ENCODE measurements at regions not wholly inside any gene's neighbourhood (a gene's known extent, or its start where the extent isn't known, plus 50 kb on each side); places are given as distances from the start of the nearest gene placed in this dataset.

DNA sequence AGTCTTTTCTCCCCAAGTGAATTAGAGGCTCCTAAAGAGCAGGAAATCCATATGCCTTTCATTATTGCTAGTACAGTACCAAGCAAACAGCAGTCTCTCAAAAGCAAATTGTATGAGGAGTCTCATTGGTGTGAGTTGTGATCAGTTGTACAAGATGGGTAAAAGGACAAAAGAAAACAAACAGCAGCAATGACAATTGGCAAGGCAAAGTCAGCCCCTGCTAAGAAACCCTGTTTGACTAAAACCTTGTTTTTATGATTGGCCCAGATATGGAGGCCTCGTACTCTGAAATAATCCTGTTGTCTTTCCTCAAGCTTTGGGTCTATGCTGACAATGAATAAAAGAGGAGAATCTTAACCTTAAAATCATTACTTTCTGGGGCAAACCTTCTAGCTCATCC is 69.8 kb downstream of the FOXD1 start:
- TF ChIP-seq, protein P1, sequence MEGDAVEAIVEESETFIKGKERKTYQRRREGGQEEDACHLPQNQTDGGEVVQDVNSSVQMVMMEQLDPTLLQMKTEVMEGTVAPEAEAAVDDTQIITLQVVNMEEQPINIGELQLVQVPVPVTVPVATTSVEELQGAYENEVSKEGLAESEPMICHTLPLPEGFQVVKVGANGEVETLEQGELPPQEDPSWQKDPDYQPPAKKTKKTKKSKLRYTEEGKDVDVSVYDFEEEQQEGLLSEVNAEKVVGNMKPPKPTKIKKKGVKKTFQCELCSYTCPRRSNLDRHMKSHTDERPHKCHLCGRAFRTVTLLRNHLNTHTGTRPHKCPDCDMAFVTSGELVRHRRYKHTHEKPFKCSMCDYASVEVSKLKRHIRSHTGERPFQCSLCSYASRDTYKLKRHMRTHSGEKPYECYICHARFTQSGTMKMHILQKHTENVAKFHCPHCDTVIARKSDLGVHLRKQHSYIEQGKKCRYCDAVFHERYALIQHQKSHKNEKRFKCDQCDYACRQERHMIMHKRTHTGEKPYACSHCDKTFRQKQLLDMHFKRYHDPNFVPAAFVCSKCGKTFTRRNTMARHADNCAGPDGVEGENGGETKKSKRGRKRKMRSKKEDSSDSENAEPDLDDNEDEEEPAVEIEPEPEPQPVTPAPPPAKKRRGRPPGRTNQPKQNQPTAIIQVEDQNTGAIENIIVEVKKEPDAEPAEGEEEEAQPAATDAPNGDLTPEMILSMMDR (conservative IDR thresholded peaks at IDR 0.05; ENCODE audit: low read depth, low read length) = no peak
- TF ChIP-seq RCOR1 (IDR thresholded peaks at IDR 0.05; ENCODE audit: insufficient replicate concordance, low read length) = no peak
- TF ChIP-seq FOS (IDR thresholded peaks at IDR 0.05; ENCODE audit: low read depth, low read length) = no peak
- TF ChIP-seq MAZ (IDR thresholded peaks at IDR 0.05; ENCODE audit: borderline replicate concordance, low read depth, low read length) = no peak
- no peak for TF ChIP-seq POLR2A (IDR thresholded peaks at IDR 0.05; ENCODE audit: low read depth, low read length)
- TF ChIP-seq, protein P2, sequence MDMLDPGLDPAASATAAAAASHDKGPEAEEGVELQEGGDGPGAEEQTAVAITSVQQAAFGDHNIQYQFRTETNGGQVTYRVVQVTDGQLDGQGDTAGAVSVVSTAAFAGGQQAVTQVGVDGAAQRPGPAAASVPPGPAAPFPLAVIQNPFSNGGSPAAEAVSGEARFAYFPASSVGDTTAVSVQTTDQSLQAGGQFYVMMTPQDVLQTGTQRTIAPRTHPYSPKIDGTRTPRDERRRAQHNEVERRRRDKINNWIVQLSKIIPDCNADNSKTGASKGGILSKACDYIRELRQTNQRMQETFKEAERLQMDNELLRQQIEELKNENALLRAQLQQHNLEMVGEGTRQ (IDR thresholded peaks at IDR 0.05; ENCODE audit: low read depth, low read length) = no peak
- no peak for TF ChIP-seq MXI1 (IDR thresholded peaks at IDR 0.05; ENCODE audit: borderline replicate concordance, low read depth, low read length)
- no peak for TF ChIP-seq RAD21 (IDR thresholded peaks at IDR 0.05; ENCODE audit: low read length)
- TF ChIP-seq CHD1 (IDR thresholded peaks at IDR 0.05; ENCODE audit: low read depth, low read length) = no peak
- no peak for TF ChIP-seq BHLHE40 (IDR thresholded peaks at IDR 0.05; ENCODE audit: low read depth, low read length)
- no peak for TF ChIP-seq MAFK (IDR thresholded peaks at IDR 0.05; ENCODE audit: low read depth, low read length)

Measured in IMR-90 (cell line).